ENCODE measurements at regions not wholly inside any gene's neighbourhood (a gene's known extent, or its start where the extent isn't known, plus 50 kb on each side); places are given as distances from the start of the nearest gene placed in this dataset.

- TF ChIP-seq SPI1 (IDR thresholded peaks at IDR 0.05; ENCODE audit: borderline replicate concordance, low read depth) = no peak
- no peak for TF ChIP-seq CTCF (IDR thresholded peaks at IDR 0.05; ENCODE audit: insufficient read depth, low read length)
- no peak for TF ChIP-seq REST (IDR thresholded peaks at IDR 0.05; ENCODE audit: insufficient replicate concordance, low read depth)
- no peak for TF ChIP-seq POLR2AphosphoS5 (IDR thresholded peaks at IDR 0.05; ENCODE audit: low read depth)
- TF ChIP-seq GABPA (IDR thresholded peaks at IDR 0.05; ENCODE audit: low read depth) = no peak
- no peak for DNase-seq (ENCODE audit: low read depth in 1 of 2, low spot score in 1 of 2)
- no peak overlapping the region for H3K27ac ChIP-seq (replicated peaks)
- H3K4me3 ChIP-seq (replicated peaks; ENCODE audit: insufficient read depth, low read length) = no peak overlapping the region
- no peaks in the 10 kb centered on the region for H3K27me3 ChIP-seq (ENCODE audit: insufficient read depth, poor library complexity, severe bottlenecking)
Observed at GRCh38 chr1:199362996-199363395, 664.5 kb upstream of the NR5A2 start.

GRCh38 chr1:199373139-199373538, 654.4 kb upstream of the NR5A2 start:
- Histone ChIP-seq H3K27me3 (ENCODE audit: insufficient read depth, poor library complexity, severe bottlenecking) (no peaks in the 10 kb centered on the region), H3K4me3 (replicated peaks; ENCODE audit: insufficient read depth, low read length) (no peak overlapping the region), H3K27ac (replicated peaks) (no peak overlapping the region)
- TF ChIP-seq CTCF (IDR thresholded peaks at IDR 0.05; ENCODE audit: insufficient read depth, low read length) (no peak), SPI1 (IDR thresholded peaks at IDR 0.05; ENCODE audit: borderline replicate concordance, low read depth) (no peak), POLR2AphosphoS5 (IDR thresholded peaks at IDR 0.05; ENCODE audit: low read depth) (no peak), REST (IDR thresholded peaks at IDR 0.05; ENCODE audit: insufficient replicate concordance, low read depth) (no peak), GABPA (IDR thresholded peaks at IDR 0.05; ENCODE audit: low read depth) (no peak)
- no peak for DNase-seq (ENCODE audit: low read depth in 1 of 2, low spot score in 1 of 2)

- no peaks in the 10 kb centered on the region for H3K27me3 ChIP-seq (ENCODE audit: insufficient read depth, poor library complexity, severe bottlenecking)
- TF ChIP-seq CTCF (IDR thresholded peaks at IDR 0.05; ENCODE audit: insufficient read depth, low read length) = no peak
- no peak for TF ChIP-seq GABPA (IDR thresholded peaks at IDR 0.05; ENCODE audit: low read depth)
- TF ChIP-seq SPI1 (IDR thresholded peaks at IDR 0.05; ENCODE audit: borderline replicate concordance, low read depth) = no peak
- no peak for TF ChIP-seq POLR2AphosphoS5 (IDR thresholded peaks at IDR 0.05; ENCODE audit: low read depth)
- TF ChIP-seq REST (IDR thresholded peaks at IDR 0.05; ENCODE audit: insufficient replicate concordance, low read depth) = no peak
- no peak for DNase-seq (ENCODE audit: low read depth in 1 of 2, low spot score in 1 of 2)
- H3K27ac ChIP-seq (replicated peaks) = no peak overlapping the region
- no peak overlapping the region for H3K4me3 ChIP-seq (replicated peaks; ENCODE audit: insufficient read depth, low read length)
Observed at GRCh38 chr1:199377211-199377610, 650.3 kb upstream of the NR5A2 start.

All from HL-60 (cell line).